IMR-90 (cell line): ENCODE measurements at regions not wholly inside any gene's neighbourhood (a gene's known extent, or its start where the extent isn't known, plus 50 kb on each side); places are given as distances from the start of the nearest gene placed in this dataset.

Source experiments
- MAZ ChIP-seq: IDR thresholded peaks from 2 replicates; pipeline ENCODE4 v1.6.1; 2012; ENCODE audit warnings: low read depth, mild to moderate bottlenecking, low read length, improper control_type of control experiment, moderate library complexity, borderline replicate concordance
- MXI1 ChIP-seq: IDR thresholded peaks from 2 replicates; pipeline ENCODE4 v1.6.1; 2012; ENCODE audit warnings: low read depth, mild to moderate bottlenecking, low read length, moderate library complexity, borderline replicate concordance
- POLR2A ChIP-seq: IDR thresholded peaks from 2 replicates; pipeline ENCODE4 v1.6.1; 2012; ENCODE audit warnings: mild to moderate bottlenecking, low read depth, low read length
- RAD21 ChIP-seq: IDR thresholded peaks from 2 replicates; pipeline ENCODE4 v1.6.1; 2012; ENCODE audit warnings: low read length, improper control_type of control experiment
- TF ChIP-seq, protein P1 (sequence below): conservative IDR thresholded peaks from 2 replicates; pipeline ENCODE4 v1.5.1; 2012; ENCODE audit warnings: mild to moderate bottlenecking, low read depth, low read length, improper control_type of control experiment

DNA sequence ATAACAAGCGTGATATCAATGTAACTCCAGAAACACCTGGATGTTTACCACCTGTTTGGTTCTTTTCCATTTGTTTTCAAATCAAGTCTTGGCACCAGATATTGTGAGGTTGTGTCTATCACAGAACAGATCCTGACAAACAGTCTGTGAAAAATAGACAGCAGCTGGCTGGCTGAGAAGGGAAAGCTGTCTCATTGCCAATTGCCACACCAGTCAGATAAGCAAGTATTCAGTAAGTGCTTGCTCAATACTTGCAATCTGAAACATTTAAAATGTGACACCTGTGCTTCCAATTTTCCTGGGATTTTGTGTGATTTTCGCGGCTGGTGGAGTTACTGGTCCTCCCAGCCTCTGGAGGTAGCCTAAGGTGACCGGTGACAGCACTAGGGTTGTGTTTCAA, 147.9 kb upstream of the MYO3A start:
- TF ChIP-seq RAD21, result no peak
- TF ChIP-seq, protein P1, sequence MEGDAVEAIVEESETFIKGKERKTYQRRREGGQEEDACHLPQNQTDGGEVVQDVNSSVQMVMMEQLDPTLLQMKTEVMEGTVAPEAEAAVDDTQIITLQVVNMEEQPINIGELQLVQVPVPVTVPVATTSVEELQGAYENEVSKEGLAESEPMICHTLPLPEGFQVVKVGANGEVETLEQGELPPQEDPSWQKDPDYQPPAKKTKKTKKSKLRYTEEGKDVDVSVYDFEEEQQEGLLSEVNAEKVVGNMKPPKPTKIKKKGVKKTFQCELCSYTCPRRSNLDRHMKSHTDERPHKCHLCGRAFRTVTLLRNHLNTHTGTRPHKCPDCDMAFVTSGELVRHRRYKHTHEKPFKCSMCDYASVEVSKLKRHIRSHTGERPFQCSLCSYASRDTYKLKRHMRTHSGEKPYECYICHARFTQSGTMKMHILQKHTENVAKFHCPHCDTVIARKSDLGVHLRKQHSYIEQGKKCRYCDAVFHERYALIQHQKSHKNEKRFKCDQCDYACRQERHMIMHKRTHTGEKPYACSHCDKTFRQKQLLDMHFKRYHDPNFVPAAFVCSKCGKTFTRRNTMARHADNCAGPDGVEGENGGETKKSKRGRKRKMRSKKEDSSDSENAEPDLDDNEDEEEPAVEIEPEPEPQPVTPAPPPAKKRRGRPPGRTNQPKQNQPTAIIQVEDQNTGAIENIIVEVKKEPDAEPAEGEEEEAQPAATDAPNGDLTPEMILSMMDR, result no peak
- TF ChIP-seq POLR2A, result no peak
- TF ChIP-seq MAZ, result no peak
- TF ChIP-seq MXI1, result no peak
